Muscle of back (tissue), 3 donors: ENCODE measurements at regions not wholly inside any gene's neighbourhood (a gene's known extent, or its start where the extent isn't known, plus 50 kb on each side); places are given as distances from the start of the nearest gene placed in this dataset.
"Not testable (repeated sequence)": the region's sequence is repeated elsewhere in the genome, so short reads cannot be mapped to it uniquely, and the experiment has no call there.

Source experiments
- DNase-seq, 3 donors: peaks; one replicate each; pipeline versions ENCODE4 v3.0.0 to v3.0.0-alpha.2; 2013

- no peak for DNase-seq
Observed at GRCh38 chr13:48843630-48844380, 131.9 kb upstream of the FNDC3A start.

GRCh38 chr13:48844676-48845075, 131.0 kb upstream of the FNDC3A start:
- no peak for DNase-seq

GRCh38 chr13:48849515-48849914, 126.2 kb upstream of the FNDC3A start:
- DNase-seq: no peak

GRCh38 chr13:48851707-48852106, 124.0 kb upstream of the FNDC3A start:
- no peak for DNase-seq

GRCh38 chr13:48852911-48853727, 122.6 kb upstream of the FNDC3A start:
- no peak for DNase-seq

- peak in 1 of 3 donors; percentile 16 for DNase-seq
Observed at GRCh38 chr13:48853728-48854102, 122.0 kb upstream of the FNDC3A start.

- no peak for DNase-seq
Observed at GRCh38 chr13:48857576-48857975, 118.1 kb upstream of the FNDC3A start.

- DNase-seq: no peak
Observed at GRCh38 chr13:48858122-48858902, 117.4 kb upstream of the FNDC3A start.

GRCh38 chr13:48859272-48860105, 116.2 kb upstream of the FNDC3A start:
- no peak for DNase-seq

- no peak for DNase-seq
Observed at GRCh38 chr13:48860364-48860763, 115.3 kb upstream of the FNDC3A start.

- DNase-seq: peak in 2 of 3 donors; percentile 10 to 32
Observed at GRCh38 chr13:48862572-48862971, 113.1 kb upstream of the FNDC3A start.

- DNase-seq: no peak
Observed at GRCh38 chr13:48864100-48864499, 111.6 kb upstream of the FNDC3A start.

GRCh38 chr13:48866249-48866648, 109.5 kb upstream of the FNDC3A start:
- DNase-seq: no peak

- DNase-seq: no peak
Observed at GRCh38 chr13:48873081-48873480, 102.6 kb upstream of the FNDC3A start.

- DNase-seq: no peak
Observed at GRCh38 chr13:48873587-48873986, 102.1 kb upstream of the FNDC3A start.

GRCh38 chr13:48874165-48874564, 101.5 kb upstream of the FNDC3A start:
- no peak for DNase-seq

GRCh38 chr13:48875047-48875446, 100.7 kb upstream of the FNDC3A start:
- no peak for DNase-seq

- DNase-seq: no peak
Observed at GRCh38 chr13:48876289-48876688, 99.4 kb upstream of the FNDC3A start.

GRCh38 chr13:48879432-48879831, 96.3 kb upstream of the FNDC3A start:
- DNase-seq: no peak

GRCh38 chr13:48879854-48880253, 95.9 kb upstream of the FNDC3A start:
- DNase-seq: no peak

GRCh38 chr13:48883786-48884185, 91.9 kb upstream of the FNDC3A start:
- not testable (repeated sequence) for DNase-seq

- no peak for DNase-seq
Observed at GRCh38 chr13:48885027-48885395, 90.7 kb upstream of the FNDC3A start.
